AG09319 (cell line): ENCODE measurements at regions not wholly inside any gene's neighbourhood (a gene's known extent, or its start where the extent isn't known, plus 50 kb on each side); places are given as distances from the start of the nearest gene placed in this dataset.

ENCODE experiments used
- DNase-seq: peaks from one replicate; pipeline ENCODE4 v3.0.0-alpha.2; 2010; ENCODE audit warnings: low read depth; ENCODE audit errors: extremely low read depth
- CTCF ChIP-seq: IDR thresholded peaks from 2 replicates; pipeline ENCODE4 v1.5.1; 2011; ENCODE audit warnings: low read depth, mild to moderate bottlenecking, inconsistent platforms, low read length, moderate library complexity

- no peak for DNase-seq
- no peak for TF ChIP-seq CTCF
Measured at GRCh38 chr6:137588472-137588871, 94.3 kb upstream of the OLIG3 start.

GRCh38 chr6:137589067-137589848 is 95.1 kb upstream of the OLIG3 start:
- no peak for DNase-seq

GRCh38 chr6:137590684-137591083 is 96.5 kb upstream of the OLIG3 start:
- no peak for DNase-seq
- TF ChIP-seq CTCF, result no peak

More at GRCh38 chr6:137589067-137589848, 95.1 kb upstream of the OLIG3 start:
- TF ChIP-seq CTCF, result peak; percentile 34

GRCh38 chr6:137601471-137601870 is 107.3 kb upstream of the OLIG3 start:
- TF ChIP-seq CTCF, result no peak
- no peak for DNase-seq

GRCh38 chr6:137602313-137603197 is 108.4 kb upstream of the OLIG3 start:
- TF ChIP-seq CTCF, result no peak
- DNase-seq, result no peak

GRCh38 chr6:137610702-137611101 is 116.5 kb upstream of the OLIG3 start:
- DNase-seq, result no peak
- TF ChIP-seq CTCF, result no peak

GRCh38 chr6:137623293-137623692 is 129.1 kb upstream of the OLIG3 start:
- no peak for TF ChIP-seq CTCF
- DNase-seq, result no peak
